ENCODE measurements at regions not wholly inside any gene's neighbourhood (a gene's known extent, or its start where the extent isn't known, plus 50 kb on each side); places are given as distances from the start of the nearest gene placed in this dataset.

GRCh38 chr5:27962198-27962597 lies 923.8 kb upstream of the CDH9 start:
- Mint-ChIP-seq H3K4me3 (no peak overlapping the region), H3K4me1 (no peaks in the 10 kb centered on the region), H3K36me3 (ENCODE audit: low read depth) (peaks cover 12% of the 10 kb centered on the region; the same call in 1 of the 3 replicates), H3K9me3 (peaks cover 19% of the 10 kb centered on the region), H3K27ac (no peak overlapping the region), H3K27me3 (ENCODE audit: insufficient read depth, low read depth, poor library complexity) (no peaks in the 10 kb centered on the region)
- DNase-seq (ENCODE audit: low spot score): no peak
- Histone ChIP-seq H3K27ac (ENCODE audit: low read depth) (no peak overlapping the region), H4K20me1 (replicated peaks; ENCODE audit: insufficient read depth) (no peaks in the 10 kb centered on the region), H3F3A (replicated peaks; ENCODE audit: low read depth) (no peaks in the 10 kb centered on the region), H3K9me2 (ENCODE audit: insufficient read depth) (peaks cover 4% of the 10 kb centered on the region; the same call in 1 of the 2 replicates), H3K4me1 (ENCODE audit: insufficient read depth) (no peaks in the 10 kb centered on the region), H3K79me2 (replicated peaks; ENCODE audit: insufficient read depth) (no peaks in the 10 kb centered on the region), H3K36me3 (ENCODE audit: insufficient read depth) (no peaks in the 10 kb centered on the region), H3K27me3 (ENCODE audit: insufficient read depth) (no peaks in the 10 kb centered on the region), H2AFZ (no peak overlapping the region), H3K4me2 (no peak overlapping the region), H3K4me3 (no peak overlapping the region)
- TF ChIP-seq NANOG (IDR thresholded peaks at IDR 0.05; ENCODE audit: borderline replicate concordance): no peak
- TF ChIP-seq CREB1 (CRISPR knock-in tag; IDR thresholded peaks at IDR 0.05; ENCODE audit: low read depth): no peak
- TF ChIP-seq, protein P1, sequence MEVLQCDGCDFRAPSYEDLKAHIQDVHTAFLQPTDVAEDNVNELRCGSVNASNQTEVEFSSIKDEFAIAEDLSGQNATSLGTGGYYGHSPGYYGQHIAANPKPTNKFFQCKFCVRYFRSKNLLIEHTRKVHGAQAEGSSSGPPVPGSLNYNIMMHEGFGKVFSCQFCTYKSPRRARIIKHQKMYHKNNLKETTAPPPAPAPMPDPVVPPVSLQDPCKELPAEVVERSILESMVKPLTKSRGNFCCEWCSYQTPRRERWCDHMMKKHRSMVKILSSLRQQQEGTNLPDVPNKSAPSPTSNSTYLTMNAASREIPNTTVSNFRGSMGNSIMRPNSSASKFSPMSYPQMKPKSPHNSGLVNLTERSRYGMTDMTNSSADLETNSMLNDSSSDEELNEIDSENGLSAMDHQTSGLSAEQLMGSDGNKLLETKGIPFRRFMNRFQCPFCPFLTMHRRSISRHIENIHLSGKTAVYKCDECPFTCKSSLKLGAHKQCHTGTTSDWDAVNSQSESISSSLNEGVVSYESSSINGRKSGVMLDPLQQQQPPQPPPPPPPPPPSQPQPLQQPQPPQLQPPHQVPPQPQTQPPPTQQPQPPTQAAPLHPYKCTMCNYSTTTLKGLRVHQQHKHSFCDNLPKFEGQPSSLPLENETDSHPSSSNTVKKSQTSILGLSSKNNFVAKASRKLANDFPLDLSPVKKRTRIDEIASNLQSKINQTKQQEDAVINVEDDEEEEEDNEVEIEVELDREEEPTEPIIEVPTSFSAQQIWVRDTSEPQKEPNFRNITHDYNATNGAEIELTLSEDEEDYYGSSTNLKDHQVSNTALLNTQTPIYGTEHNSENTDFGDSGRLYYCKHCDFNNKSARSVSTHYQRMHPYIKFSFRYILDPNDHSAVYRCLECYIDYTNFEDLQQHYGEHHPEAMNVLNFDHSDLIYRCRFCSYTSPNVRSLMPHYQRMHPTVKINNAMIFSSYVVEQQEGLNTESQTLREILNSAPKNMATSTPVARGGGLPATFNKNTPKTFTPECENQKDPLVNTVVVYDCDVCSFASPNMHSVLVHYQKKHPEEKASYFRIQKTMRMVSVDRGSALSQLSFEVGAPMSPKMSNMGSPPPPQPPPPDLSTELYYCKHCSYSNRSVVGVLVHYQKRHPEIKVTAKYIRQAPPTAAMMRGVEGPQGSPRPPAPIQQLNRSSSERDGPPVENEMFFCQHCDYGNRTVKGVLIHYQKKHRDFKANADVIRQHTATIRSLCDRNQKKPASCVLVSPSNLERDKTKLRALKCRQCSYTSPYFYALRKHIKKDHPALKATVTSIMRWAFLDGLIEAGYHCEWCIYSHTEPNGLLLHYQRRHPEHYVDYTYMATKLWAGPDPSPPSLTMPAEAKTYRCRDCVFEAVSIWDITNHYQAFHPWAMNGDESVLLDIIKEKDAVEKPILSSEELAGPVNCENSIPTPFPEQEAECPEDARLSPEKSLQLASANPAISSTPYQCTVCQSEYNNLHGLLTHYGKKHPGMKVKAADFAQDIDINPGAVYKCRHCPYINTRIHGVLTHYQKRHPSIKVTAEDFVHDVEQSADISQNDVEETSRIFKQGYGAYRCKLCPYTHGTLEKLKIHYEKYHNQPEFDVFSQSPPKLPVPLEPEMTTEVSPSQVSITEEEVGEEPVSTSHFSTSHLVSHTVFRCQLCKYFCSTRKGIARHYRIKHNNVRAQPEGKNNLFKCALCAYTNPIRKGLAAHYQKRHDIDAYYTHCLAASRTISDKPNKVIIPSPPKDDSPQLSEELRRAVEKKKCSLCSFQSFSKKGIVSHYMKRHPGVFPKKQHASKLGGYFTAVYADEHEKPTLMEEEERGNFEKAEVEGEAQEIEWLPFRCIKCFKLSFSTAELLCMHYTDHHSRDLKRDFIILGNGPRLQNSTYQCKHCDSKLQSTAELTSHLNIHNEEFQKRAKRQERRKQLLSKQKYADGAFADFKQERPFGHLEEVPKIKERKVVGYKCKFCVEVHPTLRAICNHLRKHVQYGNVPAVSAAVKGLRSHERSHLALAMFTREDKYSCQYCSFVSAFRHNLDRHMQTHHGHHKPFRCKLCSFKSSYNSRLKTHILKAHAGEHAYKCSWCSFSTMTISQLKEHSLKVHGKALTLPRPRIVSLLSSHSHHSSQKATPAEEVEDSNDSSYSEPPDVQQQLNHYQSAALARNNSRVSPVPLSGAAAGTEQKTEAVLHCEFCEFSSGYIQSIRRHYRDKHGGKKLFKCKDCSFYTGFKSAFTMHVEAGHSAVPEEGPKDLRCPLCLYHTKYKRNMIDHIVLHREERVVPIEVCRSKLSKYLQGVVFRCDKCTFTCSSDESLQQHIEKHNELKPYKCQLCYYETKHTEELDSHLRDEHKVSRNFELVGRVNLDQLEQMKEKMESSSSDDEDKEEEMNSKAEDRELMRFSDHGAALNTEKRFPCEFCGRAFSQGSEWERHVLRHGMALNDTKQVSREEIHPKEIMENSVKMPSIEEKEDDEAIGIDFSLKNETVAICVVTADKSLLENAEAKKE (CRISPR knock-in tag; IDR thresholded peaks at IDR 0.05): no peak
- TF ChIP-seq, protein P2, sequence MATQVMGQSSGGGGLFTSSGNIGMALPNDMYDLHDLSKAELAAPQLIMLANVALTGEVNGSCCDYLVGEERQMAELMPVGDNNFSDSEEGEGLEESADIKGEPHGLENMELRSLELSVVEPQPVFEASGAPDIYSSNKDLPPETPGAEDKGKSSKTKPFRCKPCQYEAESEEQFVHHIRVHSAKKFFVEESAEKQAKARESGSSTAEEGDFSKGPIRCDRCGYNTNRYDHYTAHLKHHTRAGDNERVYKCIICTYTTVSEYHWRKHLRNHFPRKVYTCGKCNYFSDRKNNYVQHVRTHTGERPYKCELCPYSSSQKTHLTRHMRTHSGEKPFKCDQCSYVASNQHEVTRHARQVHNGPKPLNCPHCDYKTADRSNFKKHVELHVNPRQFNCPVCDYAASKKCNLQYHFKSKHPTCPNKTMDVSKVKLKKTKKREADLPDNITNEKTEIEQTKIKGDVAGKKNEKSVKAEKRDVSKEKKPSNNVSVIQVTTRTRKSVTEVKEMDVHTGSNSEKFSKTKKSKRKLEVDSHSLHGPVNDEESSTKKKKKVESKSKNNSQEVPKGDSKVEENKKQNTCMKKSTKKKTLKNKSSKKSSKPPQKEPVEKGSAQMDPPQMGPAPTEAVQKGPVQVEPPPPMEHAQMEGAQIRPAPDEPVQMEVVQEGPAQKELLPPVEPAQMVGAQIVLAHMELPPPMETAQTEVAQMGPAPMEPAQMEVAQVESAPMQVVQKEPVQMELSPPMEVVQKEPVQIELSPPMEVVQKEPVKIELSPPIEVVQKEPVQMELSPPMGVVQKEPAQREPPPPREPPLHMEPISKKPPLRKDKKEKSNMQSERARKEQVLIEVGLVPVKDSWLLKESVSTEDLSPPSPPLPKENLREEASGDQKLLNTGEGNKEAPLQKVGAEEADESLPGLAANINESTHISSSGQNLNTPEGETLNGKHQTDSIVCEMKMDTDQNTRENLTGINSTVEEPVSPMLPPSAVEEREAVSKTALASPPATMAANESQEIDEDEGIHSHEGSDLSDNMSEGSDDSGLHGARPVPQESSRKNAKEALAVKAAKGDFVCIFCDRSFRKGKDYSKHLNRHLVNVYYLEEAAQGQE (IDR thresholded peaks at IDR 0.05; ENCODE audit: unreplicated experiment): no peak
- no peak for TF ChIP-seq EZH2 (IDR thresholded peaks at IDR 0.05; ENCODE audit: low read depth, unreplicated experiment)
- TF ChIP-seq, protein P3, sequence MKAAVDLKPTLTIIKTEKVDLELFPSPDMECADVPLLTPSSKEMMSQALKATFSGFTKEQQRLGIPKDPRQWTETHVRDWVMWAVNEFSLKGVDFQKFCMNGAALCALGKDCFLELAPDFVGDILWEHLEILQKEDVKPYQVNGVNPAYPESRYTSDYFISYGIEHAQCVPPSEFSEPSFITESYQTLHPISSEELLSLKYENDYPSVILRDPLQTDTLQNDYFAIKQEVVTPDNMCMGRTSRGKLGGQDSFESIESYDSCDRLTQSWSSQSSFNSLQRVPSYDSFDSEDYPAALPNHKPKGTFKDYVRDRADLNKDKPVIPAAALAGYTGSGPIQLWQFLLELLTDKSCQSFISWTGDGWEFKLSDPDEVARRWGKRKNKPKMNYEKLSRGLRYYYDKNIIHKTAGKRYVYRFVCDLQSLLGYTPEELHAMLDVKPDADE (IDR thresholded peaks at IDR 0.05): no peak
- no peak for TF ChIP-seq POLR2AphosphoS5 (IDR thresholded peaks at IDR 0.05; ENCODE audit: low read depth)
- TF ChIP-seq EZH2phosphoT487 (IDR thresholded peaks at IDR 0.05; ENCODE audit: unreplicated experiment): no peak
- TF ChIP-seq, protein P4, sequence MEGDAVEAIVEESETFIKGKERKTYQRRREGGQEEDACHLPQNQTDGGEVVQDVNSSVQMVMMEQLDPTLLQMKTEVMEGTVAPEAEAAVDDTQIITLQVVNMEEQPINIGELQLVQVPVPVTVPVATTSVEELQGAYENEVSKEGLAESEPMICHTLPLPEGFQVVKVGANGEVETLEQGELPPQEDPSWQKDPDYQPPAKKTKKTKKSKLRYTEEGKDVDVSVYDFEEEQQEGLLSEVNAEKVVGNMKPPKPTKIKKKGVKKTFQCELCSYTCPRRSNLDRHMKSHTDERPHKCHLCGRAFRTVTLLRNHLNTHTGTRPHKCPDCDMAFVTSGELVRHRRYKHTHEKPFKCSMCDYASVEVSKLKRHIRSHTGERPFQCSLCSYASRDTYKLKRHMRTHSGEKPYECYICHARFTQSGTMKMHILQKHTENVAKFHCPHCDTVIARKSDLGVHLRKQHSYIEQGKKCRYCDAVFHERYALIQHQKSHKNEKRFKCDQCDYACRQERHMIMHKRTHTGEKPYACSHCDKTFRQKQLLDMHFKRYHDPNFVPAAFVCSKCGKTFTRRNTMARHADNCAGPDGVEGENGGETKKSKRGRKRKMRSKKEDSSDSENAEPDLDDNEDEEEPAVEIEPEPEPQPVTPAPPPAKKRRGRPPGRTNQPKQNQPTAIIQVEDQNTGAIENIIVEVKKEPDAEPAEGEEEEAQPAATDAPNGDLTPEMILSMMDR (conservative IDR thresholded peaks at IDR 0.05; ENCODE audit: low read depth in 2 of 2): no peak
- no peak for TF ChIP-seq ZNF331 (CRISPR knock-in tag; IDR thresholded peaks at IDR 0.05; ENCODE audit: low read depth)
- no peak for TF ChIP-seq STAT1 (IDR thresholded peaks at IDR 0.05; ENCODE audit: unreplicated experiment)
- no peak for TF ChIP-seq JUNB (IDR thresholded peaks at IDR 0.05; ENCODE audit: unreplicated experiment)
- no peak for TF ChIP-seq ZNF114 (CRISPR knock-in tag; IDR thresholded peaks at IDR 0.05)
- ATAC-seq: no peak

All from GM23338 (cell line).